Endothelial cell of umbilical vein (primary cell): ENCODE measurements at regions not wholly inside any gene's neighbourhood (a gene's known extent, or its start where the extent isn't known, plus 50 kb on each side); places are given as distances from the start of the nearest gene placed in this dataset.

Experiments
- BruUV-seq: library from RNA; stranded (reverse); fragments of 400-500 nt; replicated peaks from 2 replicates; lab custom pipeline; 2021; lab: Mats Ljungman, UMichigan
- CTCF ChIA-PET: fragments of 300-600, 350-600 bp; sonication (Branson Sonifier 250); formaldehyde crosslinking; loops from one replicate; lab custom pipeline; 2021; ENCODE audit warnings: antibody characterized with exemption, inconsistent platforms; lab: Charles Lee
- POLR2A ChIA-PET: fragments of 300-600, 350-600 bp; sonication (Branson Sonifier 250); formaldehyde crosslinking; loops from one replicate; lab custom pipeline; 2021; ENCODE audit warnings: antibody characterized with exemption, inconsistent platforms; lab: Charles Lee
- DNase-seq: peaks from one replicate; pipeline ENCODE4 v3.0.0-alpha.2; 2011; ENCODE audit warnings: low read depth, low spot score
- FAIRE-seq: peaks from 2 replicates; lab custom pipeline; 2011; peaks lifted over from hg19 to GRCh38; lab: Jason Lieb, UNC
- H2AFZ ChIP-seq: 2 replicates; pipeline ENCODE4 v1.6.0; 2012; ENCODE audit warnings: low read depth, low read length, control low read depth, inconsistent platforms
- H3K27ac ChIP-seq: 2 replicates; pipeline ENCODE4 v1.5.1; 2011; ENCODE audit warnings: low read depth, mild to moderate bottlenecking, control low read depth, low read length, moderate library complexity; ENCODE audit not compliant: insufficient read depth
- H3K27me3 ChIP-seq, 2 experiments: 2 replicates each; pipeline versions ENCODE4 v1.6.0 to v1.6.1; 2011; ENCODE audit warnings: low read length in 2 of 2, mixed read lengths in 1 of 2; ENCODE audit not compliant: control insufficient read depth in 2 of 2, insufficient read depth in 2 of 2
- H3K36me3 ChIP-seq, 2 experiments: 2 replicates in 1 of 2; 3 replicates in 1 of 2; pipeline ENCODE4 v1.5.1; 2011; ENCODE audit warnings: low read length in 2 of 2, mild to moderate bottlenecking in 1 of 2, moderate library complexity in 1 of 2; ENCODE audit not compliant: control insufficient read depth in 2 of 2, insufficient read depth in 2 of 2; ENCODE audit errors: extremely low read depth in 1 of 2
- H3K4me1 ChIP-seq: 3 replicates; pipeline ENCODE4 v1.5.1; 2011; ENCODE audit warnings: mild to moderate bottlenecking, low read length; ENCODE audit not compliant: control insufficient read depth, insufficient read depth; ENCODE audit errors: extremely low read depth
- H3K4me2 ChIP-seq: 2 replicates; pipeline ENCODE4 v1.6.1; 2011; ENCODE audit warnings: low read length, control low read depth, mixed read lengths; ENCODE audit not compliant: insufficient read depth
- H3K4me3 ChIP-seq, 3 experiments: fragments of 200-600 bp in 1 of 3; sonication (generic), shearing (Covaris generic) in 1 of 3; replicated peaks in 1 of 3; 2 replicates each; pipeline ENCODE4 v1.5.1; 2011 to 2016; ENCODE audit warnings: control low read depth in 3 of 3, low read length in 3 of 3, mild to moderate bottlenecking in 2 of 3, inconsistent platforms in 1 of 3, low read depth in 1 of 3, moderate library complexity in 1 of 3; ENCODE audit not compliant: insufficient read depth in 1 of 3
- H3K79me2 ChIP-seq: 2 replicates; pipeline ENCODE4 v1.6.0; 2012; ENCODE audit warnings: low read length, inconsistent platforms; ENCODE audit not compliant: control insufficient read depth, insufficient read depth
- H3K9ac ChIP-seq: replicated peaks from 2 replicates; pipeline ENCODE3; 2011; ENCODE audit warnings: low read length, control low read depth; ENCODE audit not compliant: insufficient read depth; ENCODE audit errors: extremely low read depth
- H3K9me1 ChIP-seq: replicated peaks from 3 replicates; pipeline ENCODE4 v1.6.0; 2011; ENCODE audit warnings: mild to moderate bottlenecking, low read length; ENCODE audit not compliant: control insufficient read depth, insufficient read depth; ENCODE audit errors: extremely low read depth
- H3K9me3 ChIP-seq: replicated peaks from 2 replicates; pipeline ENCODE4 v1.5.1; 2012; ENCODE audit warnings: low read length, inconsistent platforms; ENCODE audit not compliant: control insufficient read depth, insufficient read depth
- H4K20me1 ChIP-seq: replicated peaks from 2 replicates; pipeline ENCODE3; 2011; ENCODE audit warnings: mild to moderate bottlenecking, low read length; ENCODE audit not compliant: control insufficient read depth, insufficient read depth; ENCODE audit errors: extremely low read depth
- CTCF ChIP-seq, 2 donors: IDR thresholded peaks; 1 replicate in 1 of 2; 2 replicates in 1 of 2; pipeline ENCODE4 v1.5.1; 2011; ENCODE audit warnings: low read length in 2 of 2, mild to moderate bottlenecking in 2 of 2, moderate library complexity in 2 of 2, control low read depth in 1 of 2, inconsistent platforms in 1 of 2, low read depth in 1 of 2; ENCODE audit not compliant: insufficient read depth in 1 of 2; ENCODE audit errors: extremely low read depth in 1 of 2
- EZH2 ChIP-seq: IDR thresholded peaks from 2 replicates; pipeline ENCODE4 v1.6.1; 2012; ENCODE audit warnings: borderline replicate concordance, low read depth, mild to moderate bottlenecking, moderate library complexity, low read length, inconsistent platforms; ENCODE audit not compliant: severe bottlenecking
- FOS ChIP-seq: IDR thresholded peaks from 2 replicates; pipeline ENCODE4 v1.6.1; 2011; ENCODE audit warnings: mild to moderate bottlenecking, low read length, moderate library complexity, borderline replicate concordance; ENCODE audit not compliant: insufficient read depth
- GATA2 ChIP-seq: IDR thresholded peaks from 2 replicates; pipeline ENCODE4 v1.7.0; 2011; ENCODE audit warnings: low read depth, mild to moderate bottlenecking, moderate library complexity, mixed read lengths, low read length; ENCODE audit not compliant: insufficient read length, insufficient read depth
- JUN ChIP-seq: IDR thresholded peaks from 2 replicates; pipeline ENCODE4 v1.6.1; 2011; ENCODE audit warnings: borderline replicate concordance, low read depth; ENCODE audit not compliant: insufficient read length, insufficient read depth
- MAX ChIP-seq: IDR thresholded peaks from 2 replicates; pipeline ENCODE4 v1.6.1; 2011; ENCODE audit not compliant: insufficient read depth, insufficient read length
- MYC ChIP-seq: IDR thresholded peaks from one replicate; pipeline ENCODE4 v1.6.1; 2011; ENCODE audit warnings: mild to moderate bottlenecking, low read depth, low read length
- POLR2A ChIP-seq: IDR thresholded peaks from 2 replicates; pipeline ENCODE4 v1.6.1; 2012; ENCODE audit warnings: low read depth, mild to moderate bottlenecking, control low read depth, low read length
- POLR2AphosphoS5 ChIP-seq: IDR thresholded peaks from 2 replicates; pipeline ENCODE4 v1.6.1; 2012; ENCODE audit warnings: low read depth, mild to moderate bottlenecking, control low read depth, low read length, moderate library complexity; ENCODE audit not compliant: insufficient read depth
- dilution Hi-C: fragments of 300-500 bp; cut with MboI; formaldehyde crosslinking; loops from one replicate; pipeline ENCODE4 v1.15.0; 2019; ENCODE audit warnings: low sequenced_read_pairs; ENCODE audit not compliant: extremely low pct_ligation_motif_present
- intact Hi-C: fragments of 100-400 bp; cut with micrococcal nuclease; formaldehyde crosslinking; loops from one replicate; pipeline ENCODE4 v1.10.0; 2022

DNA sequence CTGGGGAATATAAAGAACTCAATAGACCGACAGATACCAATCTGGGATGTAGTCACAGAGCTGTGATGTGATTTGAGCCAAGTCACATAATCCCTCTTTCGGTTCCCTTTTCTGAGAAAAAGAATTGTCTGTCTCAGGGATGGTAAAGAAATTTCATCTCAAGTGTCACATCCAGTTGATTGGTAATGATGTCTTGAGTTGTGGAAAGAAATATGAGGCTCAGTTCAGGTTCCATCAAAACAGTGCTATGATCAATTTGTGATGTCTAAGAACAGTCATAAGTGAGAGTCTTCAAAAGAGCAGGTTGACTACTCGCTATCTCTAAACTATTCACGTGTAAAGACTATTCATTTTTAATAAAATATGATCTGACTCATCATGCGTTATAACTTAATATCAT is 223.3 kb downstream of the METTL4 start:
- no peaks in the 10 kb centered on the region for H3K9me3 ChIP-seq
- peaks cover 0 to 2% of the 10 kb centered on the region in 2 experiments for H3K27me3 ChIP-seq
- no peaks in the 10 kb centered on the region for H4K20me1 ChIP-seq
- CTCF ChIA-PET = no interaction called here
- H3K9ac ChIP-seq = no peak overlapping the region
- no peaks in the 10 kb centered on the region for H3K36me3 ChIP-seq
- no peak overlapping the region for H3K27ac ChIP-seq
- H3K4me1 ChIP-seq = no peaks in the 10 kb centered on the region
- H3K4me3 ChIP-seq = no peak overlapping the region
- H2AFZ ChIP-seq = no peak overlapping the region
- H3K4me2 ChIP-seq = no peak overlapping the region
- intact Hi-C loops = no loop called here
- no peaks in the 10 kb centered on the region for H3K79me2 ChIP-seq
- dilution Hi-C loops = no loop called here
- no peak for FAIRE-seq
- TF ChIP-seq MAX = no peak
- TF ChIP-seq GATA2 = no peak
- no peak for TF ChIP-seq FOS
- no peak for TF ChIP-seq CTCF (IDR thresholded peaks at IDR 0.05; ENCODE audit: extremely low read depth in 1 of 2, insufficient read depth in 1 of 2, low read depth in 1 of 2, low read length in 2 of 2)
- TF ChIP-seq POLR2AphosphoS5 = no peak
- TF ChIP-seq POLR2A = no peak
- no peak for TF ChIP-seq EZH2
- no peak for TF ChIP-seq MYC
- TF ChIP-seq JUN = no peak
- no peak for DNase-seq
- BruUV-seq = no TSS peak
- POLR2A ChIA-PET = no interaction called here
- H3K9me1 ChIP-seq = no peaks in the 10 kb centered on the region
